ENCODE measurements at regions not wholly inside any gene's neighbourhood (a gene's known extent, or its start where the extent isn't known, plus 50 kb on each side); places are given as distances from the start of the nearest gene placed in this dataset.

DNA sequence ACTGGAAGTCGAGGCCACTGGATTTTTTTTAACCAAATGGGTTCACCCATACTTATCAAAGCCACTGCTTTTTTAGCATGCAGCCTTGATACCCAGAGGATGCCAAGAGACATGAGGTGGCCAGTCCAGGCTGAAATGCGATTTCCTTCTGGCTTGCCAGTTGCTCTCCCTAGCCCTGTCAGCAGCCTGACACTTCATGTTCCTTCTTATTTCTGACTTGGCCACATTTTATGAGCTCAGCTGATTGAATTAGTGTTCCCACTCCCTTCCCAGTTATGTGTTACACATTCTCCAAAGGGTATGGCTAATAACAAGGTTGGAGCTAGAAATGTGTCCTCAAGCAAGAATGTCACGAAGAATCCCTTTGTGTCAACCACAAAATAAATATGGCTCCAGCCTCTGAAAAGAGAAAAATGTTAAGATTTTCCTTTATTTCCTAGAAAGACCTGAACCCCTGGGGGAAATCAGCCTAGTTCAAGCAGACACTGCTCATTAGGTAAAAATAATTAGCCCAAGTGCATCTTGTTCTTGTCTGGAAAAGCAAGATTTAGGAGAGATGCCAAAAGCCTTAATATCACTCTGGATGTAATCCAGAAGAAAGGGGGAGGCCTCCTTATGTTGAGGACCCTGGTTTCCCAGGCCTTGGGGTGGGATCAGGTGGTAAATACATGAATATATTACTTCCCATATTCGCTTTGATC lies 121.7 kb upstream of the TACR1 start:
- intact Hi-C loops (cut with micrococcal nuclease) = no loop called here
- H3K27me3 ChIP-seq (ENCODE audit: control insufficient read depth in 2 of 2, insufficient read depth in 2 of 2, low read length in 2 of 2) = no peaks in the 10 kb centered on the region
- no peak overlapping the region for H3K4me3 Mint-ChIP-seq
- no peak overlapping the region for H3K4me2 ChIP-seq (replicated peaks; ENCODE audit: extremely low read depth, low read length, poor library complexity, severe bottlenecking)
- H3K36me3 ChIP-seq (replicated peaks in 1 of 2; ENCODE audit: control insufficient read depth in 1 of 2, insufficient read depth in 2 of 2, low read length in 2 of 2) = no peaks in the 10 kb centered on the region
- no peak overlapping the region for H2AFZ ChIP-seq (ENCODE audit: insufficient read depth, low read depth, low read length, poor library complexity, severe bottlenecking)
- no peak overlapping the region for H3K27ac ChIP-seq (ENCODE audit: low read depth in 1 of 2, low read length in 2 of 2)
- H3K79me2 ChIP-seq (ENCODE audit: insufficient read depth, low read length) = no peaks in the 10 kb centered on the region
- no peaks in the 10 kb centered on the region for H3K36me3 Mint-ChIP-seq
- no peak for DNase-seq
- no peaks in the 10 kb centered on the region for H3K4me1 Mint-ChIP-seq
- no peaks in the 10 kb centered on the region for H3K9me3 ChIP-seq (replicated peaks in 1 of 2; ENCODE audit: control insufficient read depth in 1 of 2, insufficient read depth in 1 of 2, low read length in 2 of 2)
- WGBS (ENCODE audit: insufficient coverage) = 94% methylated on average over 3 of the region's 4 CpGs
- H3K4me1 ChIP-seq (ENCODE audit: control insufficient read depth in 1 of 2, insufficient read depth in 2 of 2, low read length in 2 of 2) = no peaks in the 10 kb centered on the region
- H3K27ac Mint-ChIP-seq = no peak overlapping the region
- H3K27me3 Mint-ChIP-seq (ENCODE audit: low read depth in 3 of 3) = peaks cover 0 to 2% (median 0%) of the 10 kb centered on the region in 3 donors
- peaks cover 0 to 2% (median 0%) of the 10 kb centered on the region in 7 donors for H3K9me3 Mint-ChIP-seq
- H3K9ac ChIP-seq (ENCODE audit: insufficient read depth, low read length, poor library complexity, severe bottlenecking) = no peak overlapping the region
- no peaks in the 10 kb centered on the region for H4K20me1 ChIP-seq (ENCODE audit: insufficient read depth, low read length)
- TF ChIP-seq CTCF (IDR thresholded peaks at IDR 0.05) = no peak
- no peak overlapping the region for H3K4me3 ChIP-seq (replicated peaks in 1 of 3; ENCODE audit: low read depth in 2 of 3, low read length in 3 of 3)

DNA sequence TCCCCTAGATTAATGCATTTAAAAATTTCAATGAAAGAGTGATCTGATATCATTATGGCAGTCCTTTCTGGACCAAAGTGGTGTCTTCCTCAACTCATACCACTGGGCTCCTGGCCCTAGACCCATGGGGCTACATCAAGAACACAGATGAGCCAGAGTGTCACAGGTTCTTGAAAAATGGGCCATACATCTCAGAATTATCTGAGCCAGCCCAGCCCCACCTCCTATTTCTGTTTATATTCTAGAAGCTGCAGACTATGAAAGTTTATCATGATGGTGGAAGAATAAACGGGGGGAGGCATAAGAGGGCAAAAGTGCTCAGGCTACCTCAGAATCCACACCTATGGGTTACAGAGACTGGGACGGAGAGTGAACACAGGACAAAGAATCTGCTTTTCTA lies 120.6 kb upstream of the TACR1 start:
- H3K9me3 ChIP-seq (replicated peaks in 1 of 2; ENCODE audit: control insufficient read depth in 1 of 2, insufficient read depth in 1 of 2, low read length in 2 of 2) = no peaks in the 10 kb centered on the region
- H3K36me3 Mint-ChIP-seq = no peaks in the 10 kb centered on the region
- peaks cover 0 to 2% (median 0%) of the 10 kb centered on the region in 3 donors for H3K27me3 Mint-ChIP-seq (ENCODE audit: low read depth in 3 of 3)
- H3K9me3 Mint-ChIP-seq = peaks cover 0 to 2% (median 0%) of the 10 kb centered on the region in 7 donors
- no peaks in the 10 kb centered on the region for H3K4me1 Mint-ChIP-seq
- no peaks in the 10 kb centered on the region for H3K4me1 ChIP-seq (ENCODE audit: control insufficient read depth in 1 of 2, insufficient read depth in 2 of 2, low read length in 2 of 2)
- H2AFZ ChIP-seq (ENCODE audit: insufficient read depth, low read depth, low read length, poor library complexity, severe bottlenecking) = no peak overlapping the region
- H3K27ac ChIP-seq (ENCODE audit: low read depth in 1 of 2, low read length in 2 of 2) = no peak overlapping the region
- intact Hi-C loops (cut with micrococcal nuclease) = no loop called here
- no peak for TF ChIP-seq CTCF (IDR thresholded peaks at IDR 0.05)
- no peak for DNase-seq
- H4K20me1 ChIP-seq (ENCODE audit: insufficient read depth, low read length) = no peaks in the 10 kb centered on the region
- H3K27me3 ChIP-seq (ENCODE audit: control insufficient read depth in 2 of 2, insufficient read depth in 2 of 2, low read length in 2 of 2) = no peaks in the 10 kb centered on the region
- no CpG with 5 or more reads among the region's 2 CpGs for WGBS (ENCODE audit: insufficient coverage)
- H3K4me3 Mint-ChIP-seq = no peak overlapping the region
- no peaks in the 10 kb centered on the region for H3K36me3 ChIP-seq (replicated peaks in 1 of 2; ENCODE audit: control insufficient read depth in 1 of 2, insufficient read depth in 2 of 2, low read length in 2 of 2)
- H3K4me3 ChIP-seq (replicated peaks in 1 of 3; ENCODE audit: low read depth in 2 of 3, low read length in 3 of 3) = no peak overlapping the region
- H3K27ac Mint-ChIP-seq = no peak overlapping the region
- no peaks in the 10 kb centered on the region for H3K79me2 ChIP-seq (ENCODE audit: insufficient read depth, low read length)
- H3K4me2 ChIP-seq (replicated peaks; ENCODE audit: extremely low read depth, low read length, poor library complexity, severe bottlenecking) = no peak overlapping the region
- no peak overlapping the region for H3K9ac ChIP-seq (ENCODE audit: insufficient read depth, low read length, poor library complexity, severe bottlenecking)
